ENCODE measurements at regions not wholly inside any gene's neighbourhood (a gene's known extent, or its start where the extent isn't known, plus 50 kb on each side); places are given as distances from the start of the nearest gene placed in this dataset.
"Not testable (repeated sequence)": the region's sequence is repeated elsewhere in the genome, so short reads cannot be mapped to it uniquely, and the experiment has no call there.

- intact Hi-C loops (cut with DNase I): no loop called here
- DNase-seq (no peak), ATAC-seq (no peak)
These were observed 519.7 kb upstream of the ZFP42 start for GRCh38 chr4:187475901-187476300.

GRCh38 chr4:187477224-187477623, 518.3 kb upstream of the ZFP42 start:
- no peak for DNase-seq
- no peak for ATAC-seq
- intact Hi-C loops (cut with DNase I): no loop called here

GRCh38 chr4:187478292-187479140, 517.1 kb upstream of the ZFP42 start:
- intact Hi-C loops (cut with DNase I): no loop called here
- DNase-seq (no peak), ATAC-seq (peak; percentile 65 to 85)

- no peak for ATAC-seq
- DNase-seq: no peak
- intact Hi-C loops (cut with DNase I): no loop called here
These were observed 516.1 kb upstream of the ZFP42 start for GRCh38 chr4:187479511-187479910.

GRCh38 chr4:187480146-187481145, 515.1 kb upstream of the ZFP42 start:
- intact Hi-C loops (cut with DNase I): no loop called here
- no peak for ATAC-seq
- no peak for DNase-seq

GRCh38 chr4:187484186-187484585, 511.4 kb upstream of the ZFP42 start:
- intact Hi-C loops (cut with DNase I): no loop called here
- ATAC-seq (no peak), DNase-seq (no peak)

- DNase-seq (no peak), ATAC-seq (no peak)
- intact Hi-C loops (cut with DNase I): no loop called here
These were observed 509.9 kb upstream of the ZFP42 start for GRCh38 chr4:187485676-187486075.

GRCh38 chr4:187491286-187491685, 504.3 kb upstream of the ZFP42 start:
- DNase-seq (no peak), ATAC-seq (no peak)
- intact Hi-C loops (cut with DNase I): no loop called here

GRCh38 chr4:187491959-187492358, 503.6 kb upstream of the ZFP42 start:
- DNase-seq: no peak
- intact Hi-C loops (cut with DNase I): no loop called here
- ATAC-seq: no peak

- no peak for ATAC-seq
- intact Hi-C loops (cut with DNase I): no loop called here
These were observed 501.9 kb upstream of the ZFP42 start for GRCh38 chr4:187493661-187494060.

GRCh38 chr4:187499956-187500355, 495.6 kb upstream of the ZFP42 start:
- DNase-seq (no peak), ATAC-seq (no peak)
- intact Hi-C loops (cut with DNase I): no loop called here

More at GRCh38 chr4:187493661-187494060, 501.9 kb upstream of the ZFP42 start:
- DNase-seq: no peak

GRCh38 chr4:187500796-187501195, 494.8 kb upstream of the ZFP42 start:
- intact Hi-C loops (cut with DNase I): no loop called here
- DNase-seq: no peak
- no peak for ATAC-seq

- intact Hi-C loops (cut with DNase I): no loop called here
- peak in 1 of 2 donors; percentile 41 for ATAC-seq
- DNase-seq: no peak
These were observed 493.8 kb upstream of the ZFP42 start for GRCh38 chr4:187501731-187502130.

- DNase-seq: no peak
- intact Hi-C loops (cut with DNase I): no loop called here
- ATAC-seq: no peak
These were observed 490.4 kb upstream of the ZFP42 start for GRCh38 chr4:187504974-187505797.

GRCh38 chr4:187505798-187506141, 489.8 kb upstream of the ZFP42 start:
- ATAC-seq; DNase-seq; intact Hi-C loops (cut with DNase I): not testable (repeated sequence)

GRCh38 chr4:187516224-187516623, 479.3 kb upstream of the ZFP42 start:
- intact Hi-C loops (cut with DNase I): no loop called here
- no peak for DNase-seq
- no peak for ATAC-seq

GRCh38 chr4:187541666-187542065, 453.9 kb upstream of the ZFP42 start:
- intact Hi-C loops (cut with DNase I): no loop called here
- ATAC-seq (no peak), DNase-seq (no peak)

GRCh38 chr4:187544461-187545053, 451.0 kb upstream of the ZFP42 start:
- DNase-seq (no peak), ATAC-seq (no peak)
- intact Hi-C loops (cut with DNase I): no loop called here

- DNase-seq (no peak), ATAC-seq (no peak)
- intact Hi-C loops (cut with DNase I): no loop called here
These were observed 448.3 kb upstream of the ZFP42 start for GRCh38 chr4:187547316-187547715.
